CD4-positive, alpha-beta T cell (primary cell): ENCODE measurements at regions not wholly inside any gene's neighbourhood (a gene's known extent, or its start where the extent isn't known, plus 50 kb on each side); places are given as distances from the start of the nearest gene placed in this dataset.

Experiments
- ATAC-seq: fragments of 200-7000 bp; cut with Tn5 transposase; one replicate; pipeline ENCODE4 v1.10.0; 2022; ENCODE audit warnings: mild to moderate bottlenecking; ENCODE audit not compliant: poor library complexity
- CTCF ChIA-PET: fragments of 350-600 bp; sonication (Branson Sonifier 250); formaldehyde crosslinking; loops from one replicate; lab custom pipeline; 2021; ENCODE audit warnings: antibody characterized with exemption, inconsistent platforms; lab: Charles Lee
- POLR2A ChIA-PET: fragments of 350-600 bp; sonication (Branson Sonifier 250); formaldehyde crosslinking; loops from one replicate; lab custom pipeline; 2021; ENCODE audit warnings: antibody characterized with exemption, inconsistent platforms; lab: Charles Lee
- DNase-seq, 14 experiments: peaks; one replicate each; pipeline ENCODE4 v3.0.0-alpha.2; 2013 to 2020; ENCODE audit warnings: mixed read lengths in 2 of 14
- H3K27ac ChIP-seq, 2 donors: one replicate each; pipeline versions ENCODE4 v1.5.1 to v1.7.0; 2013; ENCODE audit warnings: low read length in 2 of 2, low read depth in 1 of 2, mild to moderate bottlenecking in 1 of 2
- H3K27me3 ChIP-seq, 2 experiments: 1 replicate in 1 of 2; 2 replicates in 1 of 2; pipeline versions ENCODE4 v1.6.1 to v1.7.0; 2013; ENCODE audit warnings: low read length in 2 of 2, control low read depth in 1 of 2, mild to moderate bottlenecking in 1 of 2, moderate library complexity in 1 of 2; ENCODE audit not compliant: insufficient read depth in 2 of 2, control insufficient read depth in 1 of 2
- H3K36me3 ChIP-seq: one replicate; pipeline ENCODE4 v1.6.1; 2013; ENCODE audit warnings: low read length, control low read depth; ENCODE audit not compliant: insufficient read depth
- H3K4me1 ChIP-seq: one replicate; pipeline ENCODE4 v1.6.1; 2013; ENCODE audit warnings: low read length, control low read depth; ENCODE audit not compliant: insufficient read depth
- H3K4me3 ChIP-seq: one replicate; pipeline ENCODE4 v1.5.1; 2013; ENCODE audit warnings: mild to moderate bottlenecking, low read length, moderate library complexity
- H3K9me3 ChIP-seq, 2 experiments: 1 replicate in 1 of 2; 2 replicates in 1 of 2; pipeline versions ENCODE4 v1.6.1 to v1.7.0; 2013; ENCODE audit warnings: low read length in 2 of 2, mild to moderate bottlenecking in 2 of 2, control low read depth in 1 of 2, moderate library complexity in 1 of 2; ENCODE audit not compliant: control insufficient read depth in 1 of 2, insufficient read depth in 1 of 2
- H3K27ac Mint-ChIP-seq: one replicate; pipeline ENCODE4 v1.8.0; 2020; ENCODE audit warnings: mixed read lengths
- H3K27me3 Mint-ChIP-seq: one replicate; pipeline ENCODE4 v1.8.0; 2021; ENCODE audit warnings: mixed read lengths
- H3K36me3 Mint-ChIP-seq: one replicate; pipeline ENCODE4 v1.8.0; 2021; ENCODE audit warnings: low read depth, mixed read lengths
- H3K4me1 Mint-ChIP-seq: one replicate; pipeline ENCODE4 v1.8.0; 2021; ENCODE audit warnings: low read depth, mixed read lengths
- H3K4me3 Mint-ChIP-seq: one replicate; pipeline ENCODE4 v1.8.0; 2020; ENCODE audit warnings: mild to moderate bottlenecking, mixed read lengths
- H3K9me3 Mint-ChIP-seq: one replicate; pipeline ENCODE4 v1.8.0; 2020; ENCODE audit warnings: mixed read lengths
- CTCF ChIP-seq: fragments of 200-600 bp; IDR thresholded peaks from one replicate; pipeline ENCODE4 v1.8.0; 2022; ENCODE audit warnings: antibody characterized with exemption, mild to moderate bottlenecking
- intact Hi-C, 2 experiments: fragments of 100-400 bp; cut with DNase I in 1 of 2; cut with micrococcal nuclease in 1 of 2; formaldehyde crosslinking; loops; one replicate each; pipeline versions ENCODE4 v1.15.1 to v1.9.0; 2023 to 2025; cut with DNase I, micrococcal nuclease

DNA sequence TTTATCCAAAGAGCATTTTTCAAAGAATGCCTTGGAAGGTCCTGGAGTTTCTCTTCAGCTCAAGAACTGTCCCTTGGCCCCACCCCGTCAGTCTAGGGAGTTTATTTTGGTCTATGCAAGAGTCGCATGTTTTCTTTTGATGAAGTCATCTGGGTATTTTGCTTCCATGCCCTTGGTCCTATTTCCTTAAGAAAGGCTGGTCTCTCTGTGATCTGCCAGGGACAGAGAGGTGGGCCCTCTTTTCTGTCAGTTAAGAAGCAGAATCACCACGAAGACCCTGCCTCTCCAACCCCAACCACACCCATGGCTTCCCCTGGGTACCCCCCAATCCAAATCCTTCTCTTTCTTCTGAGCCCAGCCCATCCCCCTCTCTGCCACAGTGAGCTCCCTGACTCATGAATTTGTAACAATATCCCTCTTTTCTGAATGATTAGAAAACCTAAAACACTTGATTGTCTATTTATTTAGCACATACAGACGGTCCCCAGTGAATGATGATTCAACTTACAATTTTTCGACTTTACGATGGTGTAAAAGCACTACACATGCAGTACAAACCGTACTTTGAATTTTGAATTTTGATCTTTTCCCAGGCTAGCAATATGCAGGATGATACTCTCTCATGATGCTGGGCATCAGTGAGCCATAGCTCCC lies 163.5 kb upstream of the ADRA1B start:
- Mint-ChIP-seq H3K36me3 (no peaks in the 10 kb centered on the region), H3K27me3 (no peaks in the 10 kb centered on the region), H3K27ac (no peak overlapping the region), H3K9me3 (peaks cover 5% of the 10 kb centered on the region), H3K4me3 (no peak overlapping the region), H3K4me1 (peaks cover 8% of the 10 kb centered on the region)
- ChIA-PET POLR2A (no interaction called here), CTCF (no interaction called here)
- DNase-seq (no peak), ATAC-seq (no peak)
- Histone ChIP-seq H3K36me3 (no peaks in the 10 kb centered on the region), H3K4me3 (no peak overlapping the region), H3K4me1 (peaks cover 3% of the 10 kb centered on the region), H3K27ac (no peak overlapping the region), H3K9me3 (no peaks in the 10 kb centered on the region), H3K27me3 (peaks cover 0 to 1% of the 10 kb centered on the region in 2 experiments)
- intact Hi-C loops: no loop called here
- TF ChIP-seq CTCF: no peak

GRCh38 chr5:159758189-159758588 lies 158.1 kb upstream of the ADRA1B start:
- H3K36me3 ChIP-seq: no peaks in the 10 kb centered on the region
- peaks cover 0 to 6% of the 10 kb centered on the region in 2 experiments for H3K27me3 ChIP-seq
- ATAC-seq: no peak
- H3K27ac ChIP-seq: no peak overlapping the region
- no peaks in the 10 kb centered on the region for H3K9me3 Mint-ChIP-seq
- H3K4me1 ChIP-seq: no peaks in the 10 kb centered on the region
- intact Hi-C loops: no loop called here
- H3K27me3 Mint-ChIP-seq: peaks cover 8% of the 10 kb centered on the region
- ChIA-PET CTCF (no interaction called here), POLR2A (no interaction called here)
- DNase-seq: no peak
- TF ChIP-seq CTCF: no peak
- no peak overlapping the region for H3K27ac Mint-ChIP-seq
- no peaks in the 10 kb centered on the region for H3K36me3 Mint-ChIP-seq
- H3K4me3 ChIP-seq: no peak overlapping the region
- H3K4me3 Mint-ChIP-seq: no peak overlapping the region
- no peaks in the 10 kb centered on the region for H3K9me3 ChIP-seq
- H3K4me1 Mint-ChIP-seq: no peaks in the 10 kb centered on the region

GRCh38 chr5:159759791-159760290 lies 156.4 kb upstream of the ADRA1B start:
- Mint-ChIP-seq H3K4me3 (no peak overlapping the region), H3K36me3 (no peaks in the 10 kb centered on the region), H3K4me1 (peaks cover 4% of the 10 kb centered on the region), H3K27me3 (peaks cover 8% of the 10 kb centered on the region), H3K9me3 (no peaks in the 10 kb centered on the region), H3K27ac (no peak overlapping the region)
- Histone ChIP-seq H3K36me3 (no peaks in the 10 kb centered on the region), H3K27ac (no peak overlapping the region), H3K27me3 (peaks cover 0 to 6% of the 10 kb centered on the region in 2 experiments), H3K4me1 (peaks cover 3% of the 10 kb centered on the region), H3K9me3 (no peaks in the 10 kb centered on the region), H3K4me3 (no peak overlapping the region)
- POLR2A ChIA-PET: no interaction called here
- ATAC-seq (no peak), DNase-seq (no peak)
- CTCF ChIA-PET: no interaction called here
- intact Hi-C loops: no loop called here
- TF ChIP-seq CTCF: no peak
